Naive B cell (primary cell): ENCODE measurements at regions not wholly inside any gene's neighbourhood (a gene's known extent, or its start where the extent isn't known, plus 50 kb on each side); places are given as distances from the start of the nearest gene placed in this dataset.

Source experiments
- ATAC-seq, 2 donors: fragments of 150-1000 bp; cut with Tn5 transposase; 2 replicates each; pipeline ENCODE4 v1.10.0; 2021; ENCODE audit warnings: low read depth in 2 of 2, mild to moderate bottlenecking in 2 of 2, moderate library complexity in 2 of 2
- DNase-seq: peaks from one replicate; pipeline ENCODE4 v3.0.0; 2022
- H3K27ac Mint-ChIP-seq, 6 donors: one replicate each; pipeline ENCODE4 v1.8.0; 2020 to 2022; ENCODE audit warnings: mild to moderate bottlenecking in 6 of 6, mixed read lengths in 6 of 6, moderate library complexity in 5 of 6, inconsistent platforms in 2 of 6
- H3K27me3 Mint-ChIP-seq, 3 donors: one replicate each; pipeline ENCODE4 v1.8.0; 2021 to 2022; ENCODE audit warnings: mixed read lengths in 3 of 3, mild to moderate bottlenecking in 1 of 3
- H3K36me3 Mint-ChIP-seq, 2 donors: one replicate each; pipeline ENCODE4 v1.8.0; 2020 to 2022; ENCODE audit warnings: mixed read lengths in 2 of 2, inconsistent platforms in 1 of 2, mild to moderate bottlenecking in 1 of 2
- H3K4me1 Mint-ChIP-seq, 3 donors: one replicate each; pipeline ENCODE4 v1.8.0; 2020 to 2022; ENCODE audit warnings: mixed read lengths in 3 of 3, inconsistent platforms in 1 of 3, mild to moderate bottlenecking in 1 of 3, moderate library complexity in 1 of 3
- H3K4me3 Mint-ChIP-seq, 8 donors: one replicate each; pipeline ENCODE4 v1.8.0; 2020 to 2022; ENCODE audit warnings: mild to moderate bottlenecking in 8 of 8, mixed read lengths in 8 of 8, moderate library complexity in 8 of 8, inconsistent platforms in 2 of 8
- H3K9me3 Mint-ChIP-seq, 7 donors: one replicate each; pipeline ENCODE4 v1.8.0; 2020 to 2022; ENCODE audit warnings: mixed read lengths in 7 of 7, mild to moderate bottlenecking in 5 of 7, inconsistent platforms in 2 of 7, moderate library complexity in 1 of 7

GRCh38 chr7:52854681-52855080 is 180.8 kb upstream of the POM121L12 start:
- no peaks in the 10 kb centered on the region for H3K36me3 Mint-ChIP-seq
- no peak overlapping the region for H3K27ac Mint-ChIP-seq

GRCh38 chr7:52851547-52851946 is 183.9 kb upstream of the POM121L12 start:
- H3K27me3 Mint-ChIP-seq: no peaks in the 10 kb centered on the region
- DNase-seq: no peak
- no peak overlapping the region for H3K4me3 Mint-ChIP-seq
- H3K36me3 Mint-ChIP-seq: no peaks in the 10 kb centered on the region
- no peak for ATAC-seq
- no peaks in the 10 kb centered on the region for H3K4me1 Mint-ChIP-seq
- H3K27ac Mint-ChIP-seq: no peak overlapping the region
- H3K9me3 Mint-ChIP-seq: peaks cover 5 to 12% (median 7%) of the 10 kb centered on the region in 7 donors

More at GRCh38 chr7:52854681-52855080, 180.8 kb upstream of the POM121L12 start:
- no peak for ATAC-seq
- DNase-seq: no peak
- peaks cover 0 to 8% (median 5%) of the 10 kb centered on the region in 7 donors for H3K9me3 Mint-ChIP-seq
- H3K27me3 Mint-ChIP-seq: no peaks in the 10 kb centered on the region
- H3K4me3 Mint-ChIP-seq: no peak overlapping the region
- no peaks in the 10 kb centered on the region for H3K4me1 Mint-ChIP-seq

- no peak for DNase-seq
- Mint-ChIP-seq H3K9me3 (peaks cover 1 to 16% (median 5%) of the 10 kb centered on the region in 7 donors), H3K36me3 (no peaks in the 10 kb centered on the region), H3K27me3 (no peaks in the 10 kb centered on the region), H3K4me3 (no peak overlapping the region), H3K4me1 (no peaks in the 10 kb centered on the region), H3K27ac (no peak overlapping the region)
- no peak for ATAC-seq
These were observed 192.0 kb upstream of the POM121L12 start for GRCh38 chr7:52843436-52843835.

GRCh38 chr7:52842202-52842900 is 193.1 kb upstream of the POM121L12 start:
- no peaks in the 10 kb centered on the region for H3K36me3 Mint-ChIP-seq
- ATAC-seq (no peak), DNase-seq (no peak)
- no peak overlapping the region for H3K4me3 Mint-ChIP-seq
- no peak overlapping the region for H3K27ac Mint-ChIP-seq
- no peaks in the 10 kb centered on the region for H3K4me1 Mint-ChIP-seq
- H3K9me3 Mint-ChIP-seq: peaks cover 0 to 22% (median 5%) of the 10 kb centered on the region in 7 donors
- H3K27me3 Mint-ChIP-seq: no peaks in the 10 kb centered on the region

- DNase-seq (no peak), ATAC-seq (no peak)
- peaks cover 0 to 11% (median 5%) of the 10 kb centered on the region in 7 donors for H3K9me3 Mint-ChIP-seq
- H3K36me3 Mint-ChIP-seq: no peaks in the 10 kb centered on the region
- no peak overlapping the region for H3K27ac Mint-ChIP-seq
- H3K4me1 Mint-ChIP-seq: no peaks in the 10 kb centered on the region
- H3K27me3 Mint-ChIP-seq: no peaks in the 10 kb centered on the region
- no peak overlapping the region for H3K4me3 Mint-ChIP-seq
These were observed 196.4 kb upstream of the POM121L12 start for GRCh38 chr7:52838981-52839411.

- Mint-ChIP-seq H3K9me3 (peaks cover 0 to 12% (median 7%) of the 10 kb centered on the region in 7 donors), H3K4me3 (no peak overlapping the region), H3K27ac (no peak overlapping the region), H3K27me3 (no peaks in the 10 kb centered on the region), H3K36me3 (no peaks in the 10 kb centered on the region), H3K4me1 (no peaks in the 10 kb centered on the region)
- no peak for DNase-seq
- ATAC-seq: no peak
These were observed 204.1 kb upstream of the POM121L12 start for GRCh38 chr7:52831321-52831720.

- Mint-ChIP-seq H3K9me3 (peaks cover 0 to 12% (median 6%) of the 10 kb centered on the region in 7 donors), H3K27me3 (no peaks in the 10 kb centered on the region), H3K27ac (no peak overlapping the region), H3K36me3 (no peaks in the 10 kb centered on the region), H3K4me3 (no peak overlapping the region), H3K4me1 (no peaks in the 10 kb centered on the region)
- DNase-seq (no peak), ATAC-seq (no peak)
These were observed 204.6 kb upstream of the POM121L12 start for GRCh38 chr7:52830801-52831200.

- Mint-ChIP-seq H3K27ac (no peak overlapping the region), H3K4me3 (no peak overlapping the region), H3K36me3 (peaks cover 5 to 8% of the 10 kb centered on the region in 2 donors), H3K27me3 (no peaks in the 10 kb centered on the region), H3K9me3 (peaks cover 13 to 21% (median 17%) of the 10 kb centered on the region in 7 donors), H3K4me1 (no peaks in the 10 kb centered on the region)
- ATAC-seq (no peak), DNase-seq (no peak)
These were observed 208.7 kb upstream of the POM121L12 start for GRCh38 chr7:52826515-52827265.

GRCh38 chr7:52825611-52826010 is 209.8 kb upstream of the POM121L12 start:
- Mint-ChIP-seq H3K36me3 (peaks cover 5 to 8% of the 10 kb centered on the region in 2 donors), H3K4me3 (no peak overlapping the region), H3K9me3 (peaks cover 16 to 28% (median 19%) of the 10 kb centered on the region in 7 donors), H3K4me1 (no peaks in the 10 kb centered on the region), H3K27ac (no peak overlapping the region), H3K27me3 (no peaks in the 10 kb centered on the region)
- ATAC-seq (no peak), DNase-seq (no peak)

GRCh38 chr7:52811537-52811936 is 223.9 kb upstream of the POM121L12 start:
- Mint-ChIP-seq H3K36me3 (no peaks in the 10 kb centered on the region), H3K9me3 (peaks cover 4 to 26% (median 13%) of the 10 kb centered on the region in 7 donors), H3K4me3 (no peak overlapping the region), H3K27ac (no peak overlapping the region), H3K27me3 (no peaks in the 10 kb centered on the region), H3K4me1 (no peaks in the 10 kb centered on the region)
- ATAC-seq (no peak), DNase-seq (no peak)

GRCh38 chr7:52799817-52800216 is 235.6 kb upstream of the POM121L12 start:
- Mint-ChIP-seq H3K9me3 (peaks cover 0 to 28% (median 13%) of the 10 kb centered on the region in 7 donors), H3K27me3 (no peaks in the 10 kb centered on the region), H3K27ac (no peak overlapping the region), H3K4me3 (no peak overlapping the region), H3K4me1 (no peaks in the 10 kb centered on the region), H3K36me3 (no peaks in the 10 kb centered on the region)
- DNase-seq (no peak), ATAC-seq (no peak)

GRCh38 chr7:52797801-52798200 is 237.6 kb upstream of the POM121L12 start:
- DNase-seq (no peak), ATAC-seq (no peak)
- Mint-ChIP-seq H3K27me3 (no peaks in the 10 kb centered on the region), H3K4me3 (no peak overlapping the region), H3K36me3 (no peaks in the 10 kb centered on the region), H3K4me1 (no peaks in the 10 kb centered on the region), H3K27ac (no peak overlapping the region), H3K9me3 (peaks cover 0 to 28% (median 10%) of the 10 kb centered on the region in 7 donors)

- Mint-ChIP-seq H3K4me3 (no peak overlapping the region), H3K36me3 (no peaks in the 10 kb centered on the region), H3K4me1 (no peaks in the 10 kb centered on the region), H3K9me3 (peaks cover 0 to 21% (median 8%) of the 10 kb centered on the region in 7 donors), H3K27ac (no peak overlapping the region), H3K27me3 (no peaks in the 10 kb centered on the region)
- ATAC-seq: no peak
- no peak for DNase-seq
These were observed 240.8 kb upstream of the POM121L12 start for GRCh38 chr7:52794621-52795020.

GRCh38 chr7:52791176-52791700 is 244.2 kb upstream of the POM121L12 start:
- no peaks in the 10 kb centered on the region for H3K27me3 Mint-ChIP-seq
- peaks cover 0 to 8% (median 4%) of the 10 kb centered on the region in 7 donors for H3K9me3 Mint-ChIP-seq
- no peak overlapping the region for H3K27ac Mint-ChIP-seq
- no peaks in the 10 kb centered on the region for H3K4me1 Mint-ChIP-seq
- ATAC-seq (no peak), DNase-seq (no peak)
- no peak overlapping the region for H3K4me3 Mint-ChIP-seq
- H3K36me3 Mint-ChIP-seq: no peaks in the 10 kb centered on the region
